Erythroblast (primary cell): ENCODE measurements at regions not wholly inside any gene's neighbourhood (a gene's known extent, or its start where the extent isn't known, plus 50 kb on each side); places are given as distances from the start of the nearest gene placed in this dataset.
"Not testable (repeated sequence)": the region's sequence is repeated elsewhere in the genome, so short reads cannot be mapped to it uniquely, and the experiment has no call there.

Source experiments
- GATA1 ChIP-seq: IDR thresholded peaks from 2 replicates; pipeline ENCODE4 v1.6.1; 2011; ENCODE audit warnings: low read depth, mild to moderate bottlenecking, control low read depth, low read length, moderate library complexity
- POLR2A ChIP-seq: IDR thresholded peaks from 2 replicates; pipeline ENCODE4 v1.6.1; 2011; ENCODE audit warnings: mild to moderate bottlenecking, low read length

DNA sequence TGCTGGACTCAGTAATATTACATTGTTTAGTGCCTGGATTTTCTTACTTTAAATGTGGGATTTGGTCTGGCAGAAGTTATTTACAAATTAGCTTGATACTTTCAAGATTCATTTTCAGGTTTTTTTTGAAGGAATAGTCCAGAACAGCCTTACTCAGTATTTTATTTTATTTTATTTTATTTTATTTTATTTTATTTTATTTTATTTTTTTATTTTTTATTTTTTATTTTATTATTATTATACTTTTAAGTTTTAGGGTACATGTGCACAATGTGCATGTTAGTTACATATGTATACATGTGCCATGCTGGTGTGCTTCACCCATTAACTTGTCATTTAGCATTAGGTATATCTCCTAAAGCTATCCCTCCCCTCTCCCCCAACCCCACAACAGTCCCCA, 380.5 kb upstream of the FTMT start:
- not testable (repeated sequence) for TF ChIP-seq POLR2A, GATA1
